ENCODE measurements at regions not wholly inside any gene's neighbourhood (a gene's known extent, or its start where the extent isn't known, plus 50 kb on each side); places are given as distances from the start of the nearest gene placed in this dataset.

GRCh38 chr6:134619077-134619476 is 301.2 kb upstream of the SGK1 start:
- Histone ChIP-seq H2BK5ac (ENCODE audit: low read depth, low read length) (no peak overlapping the region), H3K27me3 (replicated peaks in 1 of 4; ENCODE audit: control insufficient read depth in 3 of 4, extremely low read depth in 1 of 4, insufficient read depth in 3 of 4, low read length in 3 of 4) (peaks cover 0 to under 1% (median 0%) of the 10 kb centered on the region in 4 experiments; a peak in 1 of 7 replicates), H3K4me3 (ENCODE audit: extremely low read depth in 1 of 4, insufficient read depth in 2 of 4, low read depth in 3 of 4, low read length in 4 of 4) (no peak overlapping the region), H3K23ac (ENCODE audit: insufficient read length) (no peak overlapping the region), H3K4me2 (ENCODE audit: insufficient read depth in 1 of 2, low read depth in 2 of 2, low read length in 2 of 2) (no peak overlapping the region), H4K91ac (replicated peaks; ENCODE audit: insufficient read length, low read length) (no peak overlapping the region), H3K56ac (replicated peaks; ENCODE audit: insufficient read length, low read depth, low read length) (no peak overlapping the region), H3K27ac (ENCODE audit: low read depth, low read length) (no peak overlapping the region), H3K79me1 (ENCODE audit: low read depth, low read length) (no peaks in the 10 kb centered on the region), H2AFZ (ENCODE audit: low read length) (0 out of 2 replicates have a peak overlapping the region, but pooled peaks have one; percentile 18), H2BK20ac (ENCODE audit: low read length) (no peak overlapping the region), H4K5ac (ENCODE audit: insufficient read length, low read depth, low read length) (no peak overlapping the region), H2AK5ac (ENCODE audit: low read depth, low read length) (no peak overlapping the region), H3K23me2 (ENCODE audit: low read depth, low read length) (no peaks in the 10 kb centered on the region), H3K79me2 (ENCODE audit: control insufficient read depth in 1 of 2, insufficient read depth in 2 of 2, low read length in 2 of 2) (no peaks in the 10 kb centered on the region), H3K36me3 (ENCODE audit: control insufficient read depth in 2 of 4, insufficient read depth in 4 of 4, low read length in 3 of 4) (no peaks in the 10 kb centered on the region), H3K9ac (replicated peaks in 1 of 4; ENCODE audit: extremely low read depth in 1 of 4, low read depth in 3 of 4, low read length in 3 of 4) (no peak overlapping the region), H3K4me1 (replicated peaks in 1 of 4; ENCODE audit: control insufficient read depth in 3 of 4, insufficient read depth in 4 of 4, low read length in 3 of 4) (no peaks in the 10 kb centered on the region; a peak in 1 of 7 replicates), H4K20me1 (replicated peaks in 1 of 2; ENCODE audit: control insufficient read depth in 1 of 2, insufficient read depth in 2 of 2, low read length in 2 of 2) (no peaks in the 10 kb centered on the region), H3K18ac (ENCODE audit: extremely low read depth, low read length) (no peak overlapping the region), H3K9me3 (ENCODE audit: insufficient read depth in 2 of 2, low read depth in 1 of 2, low read length in 1 of 2) (no peaks in the 10 kb centered on the region), H3K14ac (ENCODE audit: insufficient read length) (no peak overlapping the region), H4K8ac (ENCODE audit: extremely low read depth, insufficient read depth, low read length) (no peak overlapping the region), H2BK15ac (ENCODE audit: low read length) (no peak overlapping the region), H2BK12ac (ENCODE audit: low read depth, low read length) (no peak overlapping the region), H2BK120ac (replicated peaks; ENCODE audit: low read depth, low read length) (no peak overlapping the region), H3K4ac (replicated peaks; ENCODE audit: insufficient read length, low read depth, low read length) (no peak overlapping the region)
- FAIRE-seq (no peak), DNase-seq (ENCODE audit: low read depth in 1 of 2, low spot score in 2 of 2) (no peak)
- 86% methylated on average over 5 of the region's 5 CpGs; no CpG with 5 or more reads in 1 of the 2 experiments for WGBS, 2 experiments (ENCODE audit: extremely low coverage in 1 of 2, insufficient coverage in 1 of 2, insufficient read length in 1 of 2, insufficient replicate concordance in 2 of 2, low coverage in 1 of 2, low lambda C conversion rate in 2 of 2, missing lambda C conversion rate in 1 of 2)
- ChIA-PET POLR2A (ENCODE audit: partially characterized antibody) (no interaction called here), CTCF (ENCODE audit: partially characterized antibody) (interaction anchor here (0.9 to 5.5 kb wide), 2 partner anchors 9 to 22 kb away, joined by 3 to 34 read pairs; no protein-coding TSS in a partner anchor)
